Keratinocyte (primary cell): ENCODE measurements at regions not wholly inside any gene's neighbourhood (a gene's known extent, or its start where the extent isn't known, plus 50 kb on each side); places are given as distances from the start of the nearest gene placed in this dataset.

Experiments used
- DNase-seq: peaks from one replicate; pipeline ENCODE4 v3.0.0-alpha.2; 2011; ENCODE audit warnings: low read depth, missing footprints, low spot score
- FAIRE-seq: peaks from 2 replicates; lab custom pipeline; 2011; peaks lifted over from hg19 to GRCh38; lab: Jason Lieb, UNC
- H2AFZ ChIP-seq: 2 replicates; pipeline ENCODE4 v1.6.0; 2012; ENCODE audit warnings: low read length, control low read depth, inconsistent platforms; ENCODE audit not compliant: control insufficient read depth
- H3K27ac ChIP-seq: 2 replicates; pipeline ENCODE4 v1.5.1; 2011; ENCODE audit warnings: low read length; ENCODE audit not compliant: control insufficient read depth, insufficient read depth
- H3K27me3 ChIP-seq: 3 replicates; pipeline ENCODE4 v1.6.0; 2011; ENCODE audit warnings: low read length; ENCODE audit not compliant: control insufficient read depth, insufficient read depth; ENCODE audit errors: extremely low read depth
- H3K36me3 ChIP-seq, 2 experiments: 2 replicates in 1 of 2; 3 replicates in 1 of 2; pipeline ENCODE4 v1.5.1; 2011; ENCODE audit warnings: low read length in 2 of 2, mild to moderate bottlenecking in 1 of 2; ENCODE audit not compliant: control insufficient read depth in 2 of 2, insufficient read depth in 2 of 2; ENCODE audit errors: extremely low read depth in 1 of 2
- H3K4me1 ChIP-seq: 3 replicates; pipeline ENCODE4 v1.5.1; 2011; ENCODE audit warnings: low read length; ENCODE audit not compliant: control insufficient read depth, insufficient read depth; ENCODE audit errors: extremely low read depth
- H3K4me2 ChIP-seq: 3 replicates; pipeline ENCODE4 v1.6.0; 2011; ENCODE audit warnings: low read depth, low read length; ENCODE audit not compliant: control insufficient read depth, insufficient read depth; ENCODE audit errors: extremely low read depth
- H3K4me3 ChIP-seq, 3 experiments: fragments of 200-600 bp in 1 of 3; sonication (generic) in 1 of 3; 2 replicates in 2 of 3; 3 replicates in 1 of 3; pipeline ENCODE4 v1.5.1; 2011 to 2016; ENCODE audit warnings: low read length in 3 of 3, mild to moderate bottlenecking in 3 of 3, control low read depth in 2 of 3, inconsistent platforms in 1 of 3, low read depth in 1 of 3, mixed read lengths in 1 of 3, mixed run types in 1 of 3, moderate library complexity in 1 of 3; ENCODE audit not compliant: control insufficient read depth in 2 of 3, insufficient read depth in 2 of 3; ENCODE audit errors: extremely low read depth in 1 of 3
- H3K79me2 ChIP-seq: 2 replicates; pipeline ENCODE4 v1.6.0; 2012; ENCODE audit warnings: low read length; ENCODE audit not compliant: control insufficient read depth, insufficient read depth
- H3K9ac ChIP-seq: 3 replicates; pipeline ENCODE4 v1.6.0; 2011; ENCODE audit warnings: low read length; ENCODE audit not compliant: control insufficient read depth, insufficient read depth; ENCODE audit errors: extremely low read depth
- H3K9me1 ChIP-seq: 3 replicates; pipeline ENCODE4 v1.6.0; 2011; ENCODE audit warnings: low read length; ENCODE audit not compliant: control insufficient read depth, insufficient read depth; ENCODE audit errors: extremely low read depth
- H3K9me3 ChIP-seq: 2 replicates; pipeline ENCODE4 v1.5.1; 2012; ENCODE audit warnings: low read depth, low read length; ENCODE audit not compliant: control insufficient read depth
- H4K20me1 ChIP-seq: 3 replicates; pipeline ENCODE4 v1.6.0; 2011; ENCODE audit warnings: low read length; ENCODE audit not compliant: control insufficient read depth, insufficient read depth; ENCODE audit errors: extremely low read depth
- CTCF ChIP-seq, 3 experiments: IDR thresholded peaks in 1 of 3; conservative IDR thresholded peaks in 1 of 3; optimal IDR thresholded peaks in 1 of 3; 2 replicates in 2 of 3; 3 replicates in 1 of 3; pipeline versions ENCODE3 to v1.5.1; 2011; ENCODE audit warnings: low read length in 3 of 3, mild to moderate bottlenecking in 3 of 3, moderate library complexity in 2 of 3, control low read depth in 1 of 3, inconsistent platforms in 1 of 3; ENCODE audit not compliant: insufficient read depth in 2 of 3; ENCODE audit errors: extremely low read depth in 1 of 3
- EZH2 ChIP-seq: IDR thresholded peaks from one replicate; pipeline ENCODE4 v1.6.1; 2012; ENCODE audit warnings: inconsistent platforms, mild to moderate bottlenecking, low read length, moderate library complexity
- dilution Hi-C: fragments of 300-500 bp; cut with MboI; formaldehyde crosslinking; loops from one replicate; pipeline ENCODE4 v1.7.0; 2020; ENCODE audit warnings: low sequenced_read_pairs; ENCODE audit not compliant: extremely low pct_ligation_motif_present

DNA sequence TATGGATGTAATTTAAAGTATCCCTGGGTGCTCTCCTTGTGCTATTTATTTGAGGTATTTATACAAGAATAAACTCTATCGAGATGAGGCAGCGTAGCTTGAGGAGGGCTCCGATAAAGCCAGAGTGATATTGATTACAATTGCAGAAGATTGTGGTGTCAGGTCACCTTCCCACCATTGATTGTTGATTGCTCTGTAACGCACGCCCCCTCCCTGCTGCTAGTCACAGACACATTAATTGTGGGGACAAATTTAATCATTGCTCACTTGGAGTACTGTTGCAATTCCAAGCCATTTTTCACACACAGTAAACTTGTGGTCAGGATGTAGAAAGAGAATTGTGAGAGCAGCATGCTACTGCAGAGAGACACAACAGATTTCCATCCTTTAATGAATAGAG is 75.4 kb downstream of the IRX3 start:
- no peaks in the 10 kb centered on the region for H4K20me1 ChIP-seq
- TF ChIP-seq CTCF (optimal IDR thresholded peaks at IDR 0.05 in 1 of 3, IDR thresholded peaks at IDR 0.05 in 1 of 3, conservative IDR thresholded peaks at IDR 0.05 in 1 of 3; ENCODE audit: extremely low read depth in 1 of 3, insufficient read depth in 2 of 3, low read length in 3 of 3) (no peak), EZH2 (no peak)
- H3K4me2 ChIP-seq = no peak overlapping the region
- no peak overlapping the region for H3K4me3 ChIP-seq
- H3K9ac ChIP-seq = no peak overlapping the region
- H3K79me2 ChIP-seq = no peaks in the 10 kb centered on the region
- peaks cover 58% of the 10 kb centered on the region for H3K27me3 ChIP-seq
- no peaks in the 10 kb centered on the region for H3K9me3 ChIP-seq
- no peak overlapping the region for H2AFZ ChIP-seq
- no peak overlapping the region for H3K27ac ChIP-seq
- no peaks in the 10 kb centered on the region for H3K9me1 ChIP-seq
- FAIRE-seq = no peak
- H3K36me3 ChIP-seq = no peaks in the 10 kb centered on the region
- DNase-seq = no peak
- dilution Hi-C loops = no loop called here
- H3K4me1 ChIP-seq = peaks cover 4% of the 10 kb centered on the region

DNA sequence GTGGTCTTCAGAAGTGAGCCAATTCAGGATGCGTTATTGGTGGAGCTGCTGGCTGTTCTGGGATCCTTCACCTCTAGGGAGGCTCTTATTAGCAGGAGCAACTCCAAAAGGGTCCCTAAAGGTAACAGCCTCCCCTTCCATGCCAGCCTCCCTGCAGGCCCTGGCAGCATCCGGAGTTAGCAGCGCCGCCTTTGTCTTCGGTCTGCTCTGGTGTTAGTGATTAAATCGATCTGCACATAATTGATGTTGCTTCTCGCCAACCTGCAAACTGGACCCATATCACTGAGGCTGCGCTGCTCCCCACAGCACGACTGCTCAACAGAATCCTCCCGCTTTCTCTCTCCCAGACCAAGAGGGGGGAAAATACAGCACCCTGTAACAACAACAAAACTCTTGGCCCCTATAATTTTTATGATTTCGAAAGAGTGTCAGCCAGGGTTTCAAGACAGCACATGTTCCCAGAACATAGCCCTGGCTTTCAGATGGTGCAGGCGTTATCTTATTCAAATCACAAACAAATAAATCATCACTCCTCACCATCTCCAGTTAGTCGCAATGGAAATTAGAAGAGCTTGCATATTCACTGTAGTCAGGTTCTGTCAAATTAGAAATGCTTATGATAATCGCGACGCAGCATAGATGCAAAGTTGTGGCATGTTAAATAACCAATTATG is 76.0 kb downstream of the IRX3 start:
- no peaks in the 10 kb centered on the region for H3K9me3 ChIP-seq
- no peaks in the 10 kb centered on the region for H3K36me3 ChIP-seq
- peaks cover 4% of the 10 kb centered on the region for H3K4me1 ChIP-seq
- no peaks in the 10 kb centered on the region for H4K20me1 ChIP-seq
- H3K4me2 ChIP-seq = peak overlapping the region; percentile 55
- peaks cover 58% of the 10 kb centered on the region for H3K27me3 ChIP-seq
- H3K9me1 ChIP-seq = no peaks in the 10 kb centered on the region
- dilution Hi-C loops = no loop called here
- no peak for DNase-seq
- H3K79me2 ChIP-seq = no peaks in the 10 kb centered on the region
- no peak overlapping the region for H2AFZ ChIP-seq
- H3K27ac ChIP-seq = no peak overlapping the region
- no peak for FAIRE-seq
- no peak overlapping the region for H3K4me3 ChIP-seq
- no peak overlapping the region for H3K9ac ChIP-seq
- TF ChIP-seq EZH2 = peak; percentile 30
- TF ChIP-seq CTCF (optimal IDR thresholded peaks at IDR 0.05 in 1 of 3, IDR thresholded peaks at IDR 0.05 in 1 of 3, conservative IDR thresholded peaks at IDR 0.05 in 1 of 3; ENCODE audit: extremely low read depth in 1 of 3, insufficient read depth in 2 of 3, low read length in 3 of 3) = no peak
